Activated naive CD4-positive, alpha-beta T cell treated with anti-CD3 and anti-CD28 coated beads for 36 hours (primary cell): ENCODE measurements at regions not wholly inside any gene's neighbourhood (a gene's known extent, or its start where the extent isn't known, plus 50 kb on each side); places are given as distances from the start of the nearest gene placed in this dataset.

Experiments used
- CTCF ChIA-PET: fragments of 350-600 bp; sonication (Branson Sonifier 250); formaldehyde crosslinking; loops from one replicate; lab custom pipeline; 2021; ENCODE audit warnings: antibody characterized with exemption; lab: Charles Lee
- DNase-seq: peaks from one replicate; pipeline ENCODE4 v3.0.0-alpha.2; 2020
- H3K27ac Mint-ChIP-seq: one replicate; pipeline ENCODE4 v1.8.0; 2021; ENCODE audit warnings: mild to moderate bottlenecking, mixed read lengths
- H3K27me3 Mint-ChIP-seq: one replicate; pipeline ENCODE4 v1.8.0; 2021; ENCODE audit warnings: low read depth, mixed read lengths
- H3K36me3 Mint-ChIP-seq: one replicate; pipeline ENCODE4 v1.8.0; 2021; ENCODE audit warnings: low read depth, mixed read lengths
- H3K4me1 Mint-ChIP-seq: one replicate; pipeline ENCODE4 v1.8.0; 2021; ENCODE audit warnings: low read depth, mixed read lengths
- H3K4me3 Mint-ChIP-seq: one replicate; pipeline ENCODE4 v1.8.0; 2021; ENCODE audit warnings: mild to moderate bottlenecking, moderate library complexity, mixed read lengths
- H3K9me3 Mint-ChIP-seq: one replicate; pipeline ENCODE4 v1.8.0; 2021; ENCODE audit warnings: mixed read lengths
- intact Hi-C: fragments of 100-400 bp; cut with micrococcal nuclease; formaldehyde crosslinking; loops from one replicate; pipeline ENCODE4 v1.15.1; 2023

GRCh38 chr7:131251371-131251770 is 76.3 kb upstream of the MKLN1 start:
- no peak overlapping the region for H3K27ac Mint-ChIP-seq
- CTCF ChIA-PET = no interaction called here

GRCh38 chr7:131252976-131253375 is 74.7 kb upstream of the MKLN1 start:
- H3K9me3 Mint-ChIP-seq = peaks cover 15% of the 10 kb centered on the region
- DNase-seq = no peak
- no peak overlapping the region for H3K4me3 Mint-ChIP-seq
- peaks cover 4% of the 10 kb centered on the region for H3K36me3 Mint-ChIP-seq
- H3K27ac Mint-ChIP-seq = no peak overlapping the region
- intact Hi-C loops = no loop called here
- no peaks in the 10 kb centered on the region for H3K4me1 Mint-ChIP-seq
- no peaks in the 10 kb centered on the region for H3K27me3 Mint-ChIP-seq
- CTCF ChIA-PET = interaction anchor here (0.6 to 1.6 kb wide), 3 partner anchors 9 to 56 kb away, joined by 3 to 4 read pairs (median 4); no protein-coding TSS in a partner anchor

More at GRCh38 chr7:131251371-131251770, 76.3 kb upstream of the MKLN1 start:
- Mint-ChIP-seq H3K9me3 (peaks cover 15% of the 10 kb centered on the region), H3K4me1 (no peaks in the 10 kb centered on the region), H3K27me3 (no peaks in the 10 kb centered on the region), H3K36me3 (peaks cover 4% of the 10 kb centered on the region), H3K4me3 (no peak overlapping the region)
- DNase-seq = no peak
- intact Hi-C loops = no loop called here

- Mint-ChIP-seq H3K36me3 (peaks cover 4% of the 10 kb centered on the region), H3K9me3 (peaks cover 15% of the 10 kb centered on the region), H3K27me3 (no peaks in the 10 kb centered on the region), H3K4me3 (no peak overlapping the region), H3K4me1 (no peaks in the 10 kb centered on the region), H3K27ac (no peak overlapping the region)
- CTCF ChIA-PET = interaction anchor here (0.9 to 1.6 kb wide), 2 partner anchors 48 to 186 kb away, joined by 3 read pairs; no protein-coding TSS in a partner anchor
- no peak for DNase-seq
- intact Hi-C loops = no loop called here
Measured at GRCh38 chr7:131254211-131254610, 73.5 kb upstream of the MKLN1 start.

- H3K27me3 Mint-ChIP-seq = no peaks in the 10 kb centered on the region
- CTCF ChIA-PET = no interaction called here
- H3K4me1 Mint-ChIP-seq = no peaks in the 10 kb centered on the region
- peaks cover 15% of the 10 kb centered on the region for H3K9me3 Mint-ChIP-seq
- H3K4me3 Mint-ChIP-seq = no peak overlapping the region
- intact Hi-C loops = no loop called here
- peaks cover 4% of the 10 kb centered on the region for H3K36me3 Mint-ChIP-seq
- no peak overlapping the region for H3K27ac Mint-ChIP-seq
- DNase-seq = no peak
Measured at GRCh38 chr7:131255242-131255641, 72.4 kb upstream of the MKLN1 start.

GRCh38 chr7:131261476-131261994 is 66.1 kb upstream of the MKLN1 start:
- no peaks in the 10 kb centered on the region for H3K4me1 Mint-ChIP-seq
- CTCF ChIA-PET = interaction anchor here (0.6 kb wide), 1 partner anchor 43 kb away, joined by 3 read pairs; no protein-coding TSS in a partner anchor

GRCh38 chr7:131265227-131265626 is 62.4 kb upstream of the MKLN1 start:
- H3K36me3 Mint-ChIP-seq = no peaks in the 10 kb centered on the region
- peaks cover 1% of the 10 kb centered on the region for H3K9me3 Mint-ChIP-seq
- no peaks in the 10 kb centered on the region for H3K27me3 Mint-ChIP-seq
- no peak overlapping the region for H3K4me3 Mint-ChIP-seq
- H3K4me1 Mint-ChIP-seq = no peaks in the 10 kb centered on the region
- no peak overlapping the region for H3K27ac Mint-ChIP-seq
- CTCF ChIA-PET = no interaction called here
- DNase-seq = no peak
- intact Hi-C loops = no loop called here

More at GRCh38 chr7:131261476-131261994, 66.1 kb upstream of the MKLN1 start:
- Mint-ChIP-seq H3K27me3 (no peaks in the 10 kb centered on the region), H3K4me3 (no peak overlapping the region), H3K27ac (no peak overlapping the region), H3K36me3 (no peaks in the 10 kb centered on the region), H3K9me3 (no peaks in the 10 kb centered on the region)
- no peak for DNase-seq
- intact Hi-C loops = no loop called here

GRCh38 chr7:131267631-131268030 is 60.0 kb upstream of the MKLN1 start:
- peaks cover 1% of the 10 kb centered on the region for H3K9me3 Mint-ChIP-seq
- H3K4me1 Mint-ChIP-seq = no peaks in the 10 kb centered on the region
- H3K4me3 Mint-ChIP-seq = no peak overlapping the region
- intact Hi-C loops = no loop called here
- no peaks in the 10 kb centered on the region for H3K36me3 Mint-ChIP-seq
- DNase-seq = no peak
- H3K27me3 Mint-ChIP-seq = no peaks in the 10 kb centered on the region
- CTCF ChIA-PET = no interaction called here
- no peak overlapping the region for H3K27ac Mint-ChIP-seq

GRCh38 chr7:131268906-131269305 is 58.8 kb upstream of the MKLN1 start:
- CTCF ChIA-PET = interaction anchor here (0.9 kb wide), 1 partner anchor 10 kb away, joined by 3 read pairs; no protein-coding TSS in a partner anchor
- Mint-ChIP-seq H3K36me3 (no peaks in the 10 kb centered on the region), H3K4me1 (no peaks in the 10 kb centered on the region), H3K27me3 (no peaks in the 10 kb centered on the region), H3K9me3 (peaks cover 1% of the 10 kb centered on the region), H3K27ac (no peak overlapping the region), H3K4me3 (no peak overlapping the region)
- no peak for DNase-seq
- intact Hi-C loops = no loop called here

- no peak for DNase-seq
- H3K36me3 Mint-ChIP-seq = no peaks in the 10 kb centered on the region
- H3K27me3 Mint-ChIP-seq = no peaks in the 10 kb centered on the region
- CTCF ChIA-PET = no interaction called here
- intact Hi-C loops = no loop called here
- H3K4me3 Mint-ChIP-seq = no peak overlapping the region
- peaks cover 1% of the 10 kb centered on the region for H3K9me3 Mint-ChIP-seq
- no peaks in the 10 kb centered on the region for H3K4me1 Mint-ChIP-seq
- H3K27ac Mint-ChIP-seq = no peak overlapping the region
Measured at GRCh38 chr7:131272086-131272485, 55.6 kb upstream of the MKLN1 start.

- CTCF ChIA-PET = no interaction called here
- intact Hi-C loops = no loop called here
- no peak overlapping the region for H3K27ac Mint-ChIP-seq
- H3K4me3 Mint-ChIP-seq = no peak overlapping the region
- no peaks in the 10 kb centered on the region for H3K4me1 Mint-ChIP-seq
- no peaks in the 10 kb centered on the region for H3K27me3 Mint-ChIP-seq
- H3K36me3 Mint-ChIP-seq = no peaks in the 10 kb centered on the region
- DNase-seq = no peak
- H3K9me3 Mint-ChIP-seq = no peaks in the 10 kb centered on the region
Measured at GRCh38 chr7:131274986-131275385, 52.7 kb upstream of the MKLN1 start.

- Mint-ChIP-seq H3K4me3 (no peak overlapping the region), H3K27ac (no peak overlapping the region), H3K27me3 (no peaks in the 10 kb centered on the region), H3K36me3 (no peaks in the 10 kb centered on the region), H3K9me3 (no peaks in the 10 kb centered on the region), H3K4me1 (no peaks in the 10 kb centered on the region)
- intact Hi-C loops = no loop called here
- no peak for DNase-seq
- CTCF ChIA-PET = no interaction called here
Measured at GRCh38 chr7:131276190-131276589, 51.5 kb upstream of the MKLN1 start.

- Mint-ChIP-seq H3K27me3 (no peaks in the 10 kb centered on the region), H3K36me3 (no peaks in the 10 kb centered on the region), H3K4me1 (no peaks in the 10 kb centered on the region), H3K9me3 (no peaks in the 10 kb centered on the region), H3K4me3 (no peak overlapping the region), H3K27ac (no peak overlapping the region)
- CTCF ChIA-PET = no interaction called here
- DNase-seq = no peak
- intact Hi-C loops = no loop called here
Measured at GRCh38 chr7:131276748-131277147, 50.9 kb upstream of the MKLN1 start.
